Gastrocnemius medialis (tissue), 4 donors: ENCODE measurements at regions not wholly inside any gene's neighbourhood (a gene's known extent, or its start where the extent isn't known, plus 50 kb on each side); places are given as distances from the start of the nearest gene placed in this dataset.

ENCODE experiments used
- ATAC-seq, 2 donors: fragments of 150-250 bp; one replicate each; pipeline ENCODE4 v1.9.1; 2016
- DNase-seq, 2 donors: peaks; one replicate each; pipeline ENCODE4 v3.0.0-alpha.2; 2019
- H3K27ac ChIP-seq, 4 donors: fragments of 200-600 bp; sonication (generic); 1 replicate in 1 of 4; 2 replicates in 3 of 4; pipeline ENCODE4 v1.5.1; 2016 to 2018; ENCODE audit warnings: mild to moderate bottlenecking in 2 of 4, moderate library complexity in 1 of 4
- H3K27me3 ChIP-seq, 3 donors: fragments of 200-600 bp; sonication (generic) in 2 of 3; 1 replicate in 1 of 3; 2 replicates in 2 of 3; pipeline versions ENCODE4 v1.5.1 to v1.6.0; 2016 to 2019; ENCODE audit warnings: mild to moderate bottlenecking in 1 of 3, moderate library complexity in 1 of 3
- H3K36me3 ChIP-seq, 2 donors: fragments of 200-600 bp; sonication (generic) in 1 of 2; one replicate each; pipeline ENCODE4 v1.5.1; 2017 to 2018
- H3K4me1 ChIP-seq, 2 donors: fragments of 200-600 bp; sonication (generic) in 1 of 2; one replicate each; pipeline ENCODE4 v1.5.1; 2016 to 2017; ENCODE audit warnings: mild to moderate bottlenecking in 2 of 2
- H3K4me3 ChIP-seq, 4 donors: fragments of 200-600 bp; sonication (generic) in 3 of 4; 1 replicate in 1 of 4; 2 replicates in 3 of 4; pipeline ENCODE4 v1.5.1; 2016 to 2019; ENCODE audit warnings: mild to moderate bottlenecking in 2 of 4
- H3K9me3 ChIP-seq, 3 donors: fragments of 200-600 bp; sonication (generic) in 2 of 3; 1 replicate in 1 of 3; 2 replicates in 2 of 3; pipeline ENCODE4 v1.5.1; 2016 to 2019
- CTCF ChIP-seq, 5 experiments: fragments of 450-650 bp in 3 of 5; fragments of 200-600 bp in 2 of 5; sonication (generic) in 2 of 5; IDR thresholded peaks in 4 of 5; conservative IDR thresholded peaks in 1 of 5; 1 replicate in 4 of 5; 2 replicates in 1 of 5; pipeline ENCODE4 v1.5.1; 2016 to 2019; ENCODE audit warnings: antibody characterized with exemption in 5 of 5, mild to moderate bottlenecking in 3 of 5, moderate library complexity in 3 of 5
- POLR2A ChIP-seq, 2 donors: fragments of 450-650 bp; IDR thresholded peaks; one replicate each; pipeline ENCODE4 v1.6.1; 2017; ENCODE audit warnings: antibody characterized with exemption in 2 of 2, mild to moderate bottlenecking in 2 of 2, moderate library complexity in 2 of 2
- in situ Hi-C, 4 donors: fragments of 200-750 bp; cut with MboI; loops; one replicate each; pipeline versions ENCODE4 v1.15.0 to v1.8.0; 2017; ENCODE audit warnings: low sequenced_read_pairs in 4 of 4
- intact Hi-C: fragments of 100-400 bp; cut with DNase I; formaldehyde crosslinking; loops from one replicate; pipeline ENCODE4 v1.15.1; 2023; ENCODE audit warnings: low total_unique reads

GRCh38 chr11:112770033-112770432 is 191.2 kb upstream of the NCAM1 start:
- Histone ChIP-seq H3K4me3 (no peak overlapping the region), H3K4me1 (peaks cover 15 to 16% of the 10 kb centered on the region in 2 donors), H3K36me3 (no peaks in the 10 kb centered on the region), H3K27me3 (no peaks in the 10 kb centered on the region), H3K9me3 (no peaks in the 10 kb centered on the region), H3K27ac (peak overlapping the region in 3 of 4 donors; percentile 40 to 79 (median 71))
- ATAC-seq: peak in 1 of 2 donors; percentile 6
- intact Hi-C loops: no loop called here
- TF ChIP-seq CTCF (IDR thresholded peaks at IDR 0.05 in 4 of 5, conservative IDR thresholded peaks at IDR 0.05 in 1 of 5) (no peak), POLR2A (IDR thresholded peaks at IDR 0.05) (no peak)
- in situ Hi-C loops: no loop called here
- no peak for DNase-seq

GRCh38 chr11:112770487-112770886 is 190.7 kb upstream of the NCAM1 start:
- Histone ChIP-seq H3K4me1 (peaks cover 15 to 16% of the 10 kb centered on the region in 2 donors), H3K27ac (peak overlapping the region in 3 of 4 donors; percentile 40 to 79 (median 71)), H3K9me3 (no peaks in the 10 kb centered on the region), H3K36me3 (no peaks in the 10 kb centered on the region), H3K27me3 (no peaks in the 10 kb centered on the region), H3K4me3 (no peak overlapping the region)
- TF ChIP-seq POLR2A (IDR thresholded peaks at IDR 0.05) (no peak), CTCF (IDR thresholded peaks at IDR 0.05 in 4 of 5, conservative IDR thresholded peaks at IDR 0.05 in 1 of 5) (no peak)
- ATAC-seq (peak; percentile 85 to 95), DNase-seq (peak; percentile 67 to 88)
- intact Hi-C loops: no loop called here
- in situ Hi-C loops: no loop called here

- no peaks in the 10 kb centered on the region for H3K27me3 ChIP-seq
Observed at GRCh38 chr11:112771851-112772250, 189.4 kb upstream of the NCAM1 start.

GRCh38 chr11:112773264-112773663 is 188.0 kb upstream of the NCAM1 start:
- H3K4me3 ChIP-seq: no peak overlapping the region
- H3K27me3 ChIP-seq: no peaks in the 10 kb centered on the region
- H3K9me3 ChIP-seq: no peaks in the 10 kb centered on the region
- no peaks in the 10 kb centered on the region for H3K36me3 ChIP-seq
- no peak overlapping the region for H3K27ac ChIP-seq
- intact Hi-C loops (no loop called here), in situ Hi-C loops (no loop called here)
- DNase-seq (no peak), ATAC-seq (no peak)
- H3K4me1 ChIP-seq: peaks cover 21 to 28% of the 10 kb centered on the region in 2 donors
- TF ChIP-seq CTCF (IDR thresholded peaks at IDR 0.05 in 4 of 5, conservative IDR thresholded peaks at IDR 0.05 in 1 of 5) (no peak), POLR2A (IDR thresholded peaks at IDR 0.05) (no peak)

More at GRCh38 chr11:112771851-112772250, 189.4 kb upstream of the NCAM1 start:
- Histone ChIP-seq H3K9me3 (no peaks in the 10 kb centered on the region), H3K36me3 (no peaks in the 10 kb centered on the region), H3K4me1 (peaks cover 15 to 21% of the 10 kb centered on the region in 2 donors), H3K27ac (no peak overlapping the region), H3K4me3 (no peak overlapping the region)
- intact Hi-C loops (no loop called here), in situ Hi-C loops (no loop called here)
- TF ChIP-seq POLR2A (IDR thresholded peaks at IDR 0.05) (no peak), CTCF (IDR thresholded peaks at IDR 0.05 in 4 of 5, conservative IDR thresholded peaks at IDR 0.05 in 1 of 5) (no peak)
- ATAC-seq (no peak), DNase-seq (no peak)

- in situ Hi-C loops: loop anchor here in 1 of 4 donors (25.0 kb wide), 1 partner anchor 510 kb away; no protein-coding TSS in a partner anchor
Observed at GRCh38 chr11:112776834-112777233, 184.4 kb upstream of the NCAM1 start.

More at GRCh38 chr11:112776834-112777233, 184.4 kb upstream of the NCAM1 start:
- ATAC-seq (peak; percentile 63 to 78), DNase-seq (no peak)
- H3K4me1 ChIP-seq: peaks cover 6 to 12% of the 10 kb centered on the region in 2 donors
- no peaks in the 10 kb centered on the region for H3K9me3 ChIP-seq
- H3K4me3 ChIP-seq: no peak overlapping the region
- H3K27me3 ChIP-seq: no peaks in the 10 kb centered on the region
- H3K36me3 ChIP-seq: no peaks in the 10 kb centered on the region
- peak overlapping the region in 1 of 4 donors; percentile 18 for H3K27ac ChIP-seq
- intact Hi-C loops: no loop called here
- TF ChIP-seq POLR2A (IDR thresholded peaks at IDR 0.05): no peak
- TF ChIP-seq CTCF (IDR thresholded peaks at IDR 0.05 in 4 of 5, conservative IDR thresholded peaks at IDR 0.05 in 1 of 5): no peak
